Mesothelial cell of epicardium (in vitro differentiated cells): ENCODE measurements at regions not wholly inside any gene's neighbourhood (a gene's known extent, or its start where the extent isn't known, plus 50 kb on each side); places are given as distances from the start of the nearest gene placed in this dataset.

Experiments used
- DNase-seq, 2 experiments: peaks; one replicate each; pipeline ENCODE4 v3.0.0; 2021; ENCODE audit warnings: low spot score in 2 of 2; ENCODE audit not compliant: unreplicated experiment in 2 of 2
- H3K27ac Mint-ChIP-seq: 2 replicates; pipeline ENCODE4 v1.8.0; 2021; ENCODE audit warnings: mixed read lengths
- H3K27me3 Mint-ChIP-seq: 2 replicates; pipeline ENCODE4 v1.8.0; 2021; ENCODE audit warnings: low read depth, mixed read lengths
- H3K36me3 Mint-ChIP-seq: 2 replicates; pipeline ENCODE4 v1.8.0; 2021; ENCODE audit warnings: mixed read lengths
- H3K4me1 Mint-ChIP-seq: 2 replicates; pipeline ENCODE4 v1.8.0; 2021; ENCODE audit warnings: mixed read lengths
- H3K4me3 Mint-ChIP-seq: 2 replicates; pipeline ENCODE4 v1.8.0; 2021; ENCODE audit warnings: mild to moderate bottlenecking, moderate library complexity, mixed read lengths
- H3K9me3 Mint-ChIP-seq: 2 replicates; pipeline ENCODE4 v1.8.0; 2021; ENCODE audit warnings: mixed read lengths
- CTCF ChIP-seq: fragments of 200-600 bp; sonication (generic); IDR thresholded peaks from one replicate; pipeline ENCODE4 v1.5.0; 2021; ENCODE audit warnings: antibody characterized with exemption; ENCODE audit not compliant: unreplicated experiment

- Mint-ChIP-seq H3K27ac (no peak overlapping the region), H3K4me3 (no peak overlapping the region), H3K9me3 (peaks cover 4% of the 10 kb centered on the region), H3K27me3 (no peaks in the 10 kb centered on the region), H3K4me1 (peaks cover 39% of the 10 kb centered on the region), H3K36me3 (no peaks in the 10 kb centered on the region)
- no peak for TF ChIP-seq CTCF
- no peak for DNase-seq
Measured at GRCh38 chr4:55259294-55259693, 86.7 kb upstream of the SRD5A3 start.

GRCh38 chr4:55269470-55269869, 76.6 kb upstream of the SRD5A3 start:
- DNase-seq = no peak
- no peaks in the 10 kb centered on the region for H3K36me3 Mint-ChIP-seq
- peaks cover 5% of the 10 kb centered on the region for H3K27me3 Mint-ChIP-seq
- no peak overlapping the region for H3K4me3 Mint-ChIP-seq
- no peak overlapping the region for H3K27ac Mint-ChIP-seq
- TF ChIP-seq CTCF = no peak
- H3K4me1 Mint-ChIP-seq = no peaks in the 10 kb centered on the region
- no peaks in the 10 kb centered on the region for H3K9me3 Mint-ChIP-seq

GRCh38 chr4:55269995-55270394, 76.0 kb upstream of the SRD5A3 start:
- DNase-seq = no peak
- Mint-ChIP-seq H3K9me3 (no peaks in the 10 kb centered on the region), H3K4me3 (no peak overlapping the region), H3K27me3 (peaks cover 9% of the 10 kb centered on the region), H3K4me1 (no peaks in the 10 kb centered on the region), H3K36me3 (no peaks in the 10 kb centered on the region), H3K27ac (no peak overlapping the region)
- TF ChIP-seq CTCF = no peak

GRCh38 chr4:55270481-55270880, 75.6 kb upstream of the SRD5A3 start:
- Mint-ChIP-seq H3K27ac (no peak overlapping the region), H3K4me3 (no peak overlapping the region), H3K9me3 (no peaks in the 10 kb centered on the region), H3K27me3 (peaks cover 9% of the 10 kb centered on the region), H3K4me1 (no peaks in the 10 kb centered on the region), H3K36me3 (no peaks in the 10 kb centered on the region)
- no peak for TF ChIP-seq CTCF
- DNase-seq = no peak

- no peak overlapping the region for H3K27ac Mint-ChIP-seq
- H3K27me3 Mint-ChIP-seq = peaks cover 9% of the 10 kb centered on the region
- TF ChIP-seq CTCF = no peak
- H3K4me3 Mint-ChIP-seq = no peak overlapping the region
- H3K36me3 Mint-ChIP-seq = no peaks in the 10 kb centered on the region
- no peaks in the 10 kb centered on the region for H3K9me3 Mint-ChIP-seq
- no peak for DNase-seq
- no peaks in the 10 kb centered on the region for H3K4me1 Mint-ChIP-seq
Measured at GRCh38 chr4:55272102-55272501, 73.9 kb upstream of the SRD5A3 start.

GRCh38 chr4:55272589-55272988, 73.5 kb upstream of the SRD5A3 start:
- H3K9me3 Mint-ChIP-seq = no peaks in the 10 kb centered on the region
- no peak for TF ChIP-seq CTCF
- no peaks in the 10 kb centered on the region for H3K36me3 Mint-ChIP-seq
- DNase-seq = no peak
- no peak overlapping the region for H3K27ac Mint-ChIP-seq
- no peaks in the 10 kb centered on the region for H3K4me1 Mint-ChIP-seq
- no peak overlapping the region for H3K4me3 Mint-ChIP-seq
- H3K27me3 Mint-ChIP-seq = peaks cover 9% of the 10 kb centered on the region
